OCI-LY1 (cell line): ENCODE measurements at regions not wholly inside any gene's neighbourhood (a gene's known extent, or its start where the extent isn't known, plus 50 kb on each side); places are given as distances from the start of the nearest gene placed in this dataset.

Experiments used
- H2AFZ ChIP-seq: fragments of 200-600 bp; sonication (generic), shearing (Covaris generic); 2 replicates; pipeline ENCODE4 v1.6.0; 2014; ENCODE audit warnings: antibody characterized with exemption, mild to moderate bottlenecking, low read length
- H3F3A ChIP-seq: fragments of 200-600 bp; sonication (generic), shearing (Covaris generic); 2 replicates; pipeline ENCODE4 v1.6.0; 2014; ENCODE audit warnings: mild to moderate bottlenecking, antibody characterized with exemption, low read length, moderate library complexity; ENCODE audit not compliant: insufficient read depth
- H3K27ac ChIP-seq: fragments of 200-600 bp; sonication (generic); 2 replicates; pipeline ENCODE4 v1.5.1; 2014; ENCODE audit warnings: low read length, mixed run types, mild to moderate bottlenecking, low read depth; ENCODE audit not compliant: poor library complexity, severe bottlenecking
- H3K27me3 ChIP-seq: fragments of 200-600 bp; sonication (generic); 2 replicates; pipeline ENCODE4 v1.6.0; 2014; ENCODE audit warnings: antibody characterized with exemption, mild to moderate bottlenecking, low read length, moderate library complexity; ENCODE audit not compliant: insufficient read depth
- H3K36me3 ChIP-seq: fragments of 200-600 bp; sonication (generic); 2 replicates; pipeline ENCODE4 v1.6.1; 2014; ENCODE audit warnings: mild to moderate bottlenecking, antibody characterized with exemption, low read length, moderate library complexity, mixed read lengths; ENCODE audit not compliant: insufficient read depth
- H3K4me1 ChIP-seq: fragments of 200-600 bp; sonication (generic); 2 replicates; pipeline ENCODE4 v1.5.1; 2014; ENCODE audit warnings: mild to moderate bottlenecking, low read length, moderate library complexity; ENCODE audit not compliant: insufficient read depth, severe bottlenecking
- H3K4me2 ChIP-seq: fragments of 200-600 bp; sonication (generic), shearing (Covaris generic); 2 replicates; pipeline ENCODE4 v1.6.1; 2014; ENCODE audit warnings: low read length
- H3K4me3 ChIP-seq: fragments of 200-600 bp; sonication (generic); 2 replicates; pipeline ENCODE4 v1.5.1; 2014; ENCODE audit warnings: low read length, low read depth, mild to moderate bottlenecking, mixed read lengths; ENCODE audit not compliant: poor library complexity, severe bottlenecking
- H3K79me2 ChIP-seq: fragments of 200-600 bp; shearing (Covaris generic); 2 replicates; pipeline ENCODE4 v1.6.1; 2016; ENCODE audit warnings: mixed run types, low read length, mixed read lengths; ENCODE audit not compliant: insufficient read depth
- H3K9ac ChIP-seq: fragments of 200-600 bp; sonication (generic), shearing (Covaris generic); 2 replicates; pipeline ENCODE4 v1.6.1; 2014; ENCODE audit warnings: mild to moderate bottlenecking, low read length, mixed read lengths
- H3K9me2 ChIP-seq: fragments of 200-600 bp; sonication (generic), shearing (Covaris generic); 2 replicates; pipeline ENCODE4 v1.6.1; 2014; ENCODE audit warnings: low read depth, mild to moderate bottlenecking, low read length, mixed read lengths
- H3K9me3 ChIP-seq: fragments of 200-600 bp; shearing (Covaris generic); 2 replicates; pipeline ENCODE4 v1.6.1; 2014; ENCODE audit warnings: low read length, mixed read lengths
- H4K20me1 ChIP-seq: fragments of 200-600 bp; sonication (generic), shearing (Covaris generic); 2 replicates; pipeline ENCODE4 v1.6.0; 2016; ENCODE audit warnings: mild to moderate bottlenecking, low read length; ENCODE audit not compliant: insufficient read depth
- CTCF ChIP-seq: fragments of 200-600 bp; sonication (generic), shearing (Covaris generic); IDR thresholded peaks from 2 replicates; pipeline ENCODE4 v1.5.1; 2017; ENCODE audit warnings: mild to moderate bottlenecking, antibody characterized with exemption, low read length, moderate library complexity, mixed read lengths
- EZH2 ChIP-seq: fragments of 200-600 bp; sonication (generic), shearing (Covaris generic); IDR thresholded peaks from 2 replicates; pipeline ENCODE4 v1.8.0; 2017; ENCODE audit warnings: borderline replicate concordance, mixed run types, mild to moderate bottlenecking, antibody characterized with exemption, low read length, moderate library complexity, mixed read lengths

DNA sequence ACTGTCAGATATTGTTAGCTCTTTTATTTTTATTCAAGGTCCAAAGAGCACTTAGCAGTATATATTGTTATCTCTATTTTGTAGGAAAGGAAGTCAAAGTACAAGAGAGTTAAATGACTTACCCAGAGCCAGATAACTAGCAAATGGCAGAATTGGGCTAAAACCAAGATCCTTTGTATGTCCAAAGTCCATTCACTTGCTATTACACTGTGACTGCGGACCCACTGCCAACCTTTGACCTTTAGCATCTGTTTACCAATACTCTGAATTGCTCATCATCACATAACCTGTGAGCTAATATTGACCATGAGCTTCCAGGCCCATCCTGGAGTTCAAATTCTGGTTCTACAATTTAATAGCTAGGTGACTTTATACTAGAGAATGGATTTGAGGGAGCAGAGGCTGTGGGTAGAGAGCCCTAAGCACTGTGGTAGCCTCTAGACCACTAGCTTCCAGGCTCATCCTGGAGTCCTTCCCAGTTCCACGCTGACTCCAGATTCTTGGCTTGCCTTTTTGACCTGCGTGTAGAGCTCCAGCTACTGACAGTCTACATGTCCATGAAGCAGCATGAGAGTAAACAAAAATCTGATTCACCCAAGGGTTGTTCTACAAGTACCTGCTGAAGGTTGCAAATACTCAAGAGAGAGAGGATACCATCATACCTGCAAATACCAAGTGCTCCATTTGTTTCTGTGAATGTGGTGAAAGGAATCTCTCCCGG is 424.0 kb downstream of the SH3GL2 start:
- TF ChIP-seq CTCF (no peak), EZH2 (no peak)
- no peaks in the 10 kb centered on the region for H3K27me3 ChIP-seq
- no peaks in the 10 kb centered on the region for H3K4me1 ChIP-seq
- H3K9ac ChIP-seq: no peak overlapping the region
- H2AFZ ChIP-seq: no peak overlapping the region
- H3K27ac ChIP-seq: no peak overlapping the region
- H3K9me3 ChIP-seq: no peaks in the 10 kb centered on the region
- no peak overlapping the region for H3K4me3 ChIP-seq
- no peaks in the 10 kb centered on the region for H4K20me1 ChIP-seq
- no peak overlapping the region for H3K4me2 ChIP-seq
- H3K9me2 ChIP-seq: no peaks in the 10 kb centered on the region
- H3K79me2 ChIP-seq: no peaks in the 10 kb centered on the region
- no peaks in the 10 kb centered on the region for H3F3A ChIP-seq
- no peaks in the 10 kb centered on the region for H3K36me3 ChIP-seq

- TF ChIP-seq EZH2 (no peak), CTCF (no peak)
- Histone ChIP-seq H3K4me2 (no peak overlapping the region), H3K27me3 (no peaks in the 10 kb centered on the region), H3K9ac (no peak overlapping the region), H3K36me3 (no peaks in the 10 kb centered on the region), H2AFZ (no peak overlapping the region), H4K20me1 (no peaks in the 10 kb centered on the region), H3K27ac (no peak overlapping the region), H3K9me2 (no peaks in the 10 kb centered on the region), H3K4me3 (no peak overlapping the region), H3K79me2 (no peaks in the 10 kb centered on the region), H3F3A (no peaks in the 10 kb centered on the region), H3K4me1 (no peaks in the 10 kb centered on the region), H3K9me3 (no peaks in the 10 kb centered on the region)
Measured at GRCh38 chr9:18006591-18006990, 427.7 kb downstream of the SH3GL2 start.

DNA sequence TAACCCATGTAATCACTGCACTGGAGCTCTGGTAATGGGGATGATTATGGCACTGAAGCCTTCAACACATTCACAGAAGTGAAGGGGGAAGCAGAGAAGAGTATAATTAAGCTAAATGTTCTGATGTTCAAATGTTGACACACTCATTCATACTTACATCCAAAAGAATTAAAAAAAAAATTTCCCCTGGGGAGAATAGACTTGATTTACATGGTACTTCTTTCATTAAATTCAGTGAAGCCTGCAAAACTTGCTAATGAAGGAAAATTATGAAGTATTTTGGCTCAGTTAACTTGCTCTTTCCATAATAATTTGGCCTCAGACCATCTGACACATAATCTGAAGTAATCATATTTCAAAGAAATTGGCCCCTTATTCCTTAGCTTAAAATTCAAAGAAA is 428.8 kb downstream of the SH3GL2 start:
- Histone ChIP-seq H3K9me2 (no peaks in the 10 kb centered on the region), H3K9ac (no peak overlapping the region), H3K79me2 (no peaks in the 10 kb centered on the region), H3K4me3 (no peak overlapping the region), H3K4me1 (no peaks in the 10 kb centered on the region), H3K36me3 (no peaks in the 10 kb centered on the region), H2AFZ (no peak overlapping the region), H3K4me2 (no peak overlapping the region), H3F3A (no peaks in the 10 kb centered on the region), H3K9me3 (no peaks in the 10 kb centered on the region), H3K27ac (no peak overlapping the region), H3K27me3 (no peaks in the 10 kb centered on the region), H4K20me1 (no peaks in the 10 kb centered on the region)
- TF ChIP-seq CTCF (no peak), EZH2 (no peak)
